Panc1 (cell line): ENCODE measurements at regions not wholly inside any gene's neighbourhood (a gene's known extent, or its start where the extent isn't known, plus 50 kb on each side); places are given as distances from the start of the nearest gene placed in this dataset.

ENCODE experiments used
- POLR2AphosphoS5 ChIP-seq: IDR thresholded peaks from 2 replicates; pipeline ENCODE4 v1.6.1; 2012; ENCODE audit warnings: mild to moderate bottlenecking, low read depth, low read length, moderate library complexity
- SIN3A ChIP-seq: IDR thresholded peaks from 2 replicates; pipeline ENCODE4 v1.6.1; 2012; ENCODE audit warnings: low read depth, mild to moderate bottlenecking, low read length, moderate library complexity, borderline replicate concordance; ENCODE audit not compliant: insufficient read depth
- TF ChIP-seq, protein P1 (sequence below): fragments of 450-650 bp; IDR thresholded peaks from 2 replicates; pipeline ENCODE4 v1.5.1; 2017; ENCODE audit warnings: mild to moderate bottlenecking
- TF ChIP-seq, protein P2 (sequence below), 2 experiments: IDR thresholded peaks; 2 replicates each; pipeline ENCODE4 v1.6.1; 2011 to 2012; ENCODE audit warnings: low read depth in 2 of 2, control low read depth in 1 of 2, low read length in 1 of 2, mild to moderate bottlenecking in 1 of 2, moderate library complexity in 1 of 2; ENCODE audit not compliant: insufficient read depth in 1 of 2

DNA sequence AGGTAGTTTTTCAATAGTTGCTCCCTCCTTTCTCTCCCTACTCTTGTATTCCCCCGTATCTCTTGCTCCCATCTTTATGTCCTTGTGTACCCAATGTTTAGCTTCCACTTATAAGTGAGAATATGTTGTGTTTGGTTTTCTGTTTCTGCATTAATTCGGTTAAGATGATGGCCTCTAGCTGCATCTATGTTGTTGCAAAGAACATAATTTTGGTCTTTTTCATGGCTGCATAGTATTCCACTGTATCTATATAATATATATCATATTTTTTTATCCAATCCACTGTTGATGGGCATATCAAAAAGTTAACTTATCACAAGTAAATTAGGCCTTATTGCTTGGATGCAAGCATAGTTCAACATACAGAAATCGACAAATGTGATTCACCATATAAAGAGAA lies 594.0 kb downstream of the TYW1 start:
- TF ChIP-seq, protein P1, sequence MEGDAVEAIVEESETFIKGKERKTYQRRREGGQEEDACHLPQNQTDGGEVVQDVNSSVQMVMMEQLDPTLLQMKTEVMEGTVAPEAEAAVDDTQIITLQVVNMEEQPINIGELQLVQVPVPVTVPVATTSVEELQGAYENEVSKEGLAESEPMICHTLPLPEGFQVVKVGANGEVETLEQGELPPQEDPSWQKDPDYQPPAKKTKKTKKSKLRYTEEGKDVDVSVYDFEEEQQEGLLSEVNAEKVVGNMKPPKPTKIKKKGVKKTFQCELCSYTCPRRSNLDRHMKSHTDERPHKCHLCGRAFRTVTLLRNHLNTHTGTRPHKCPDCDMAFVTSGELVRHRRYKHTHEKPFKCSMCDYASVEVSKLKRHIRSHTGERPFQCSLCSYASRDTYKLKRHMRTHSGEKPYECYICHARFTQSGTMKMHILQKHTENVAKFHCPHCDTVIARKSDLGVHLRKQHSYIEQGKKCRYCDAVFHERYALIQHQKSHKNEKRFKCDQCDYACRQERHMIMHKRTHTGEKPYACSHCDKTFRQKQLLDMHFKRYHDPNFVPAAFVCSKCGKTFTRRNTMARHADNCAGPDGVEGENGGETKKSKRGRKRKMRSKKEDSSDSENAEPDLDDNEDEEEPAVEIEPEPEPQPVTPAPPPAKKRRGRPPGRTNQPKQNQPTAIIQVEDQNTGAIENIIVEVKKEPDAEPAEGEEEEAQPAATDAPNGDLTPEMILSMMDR = no peak
- TF ChIP-seq, protein P2, sequence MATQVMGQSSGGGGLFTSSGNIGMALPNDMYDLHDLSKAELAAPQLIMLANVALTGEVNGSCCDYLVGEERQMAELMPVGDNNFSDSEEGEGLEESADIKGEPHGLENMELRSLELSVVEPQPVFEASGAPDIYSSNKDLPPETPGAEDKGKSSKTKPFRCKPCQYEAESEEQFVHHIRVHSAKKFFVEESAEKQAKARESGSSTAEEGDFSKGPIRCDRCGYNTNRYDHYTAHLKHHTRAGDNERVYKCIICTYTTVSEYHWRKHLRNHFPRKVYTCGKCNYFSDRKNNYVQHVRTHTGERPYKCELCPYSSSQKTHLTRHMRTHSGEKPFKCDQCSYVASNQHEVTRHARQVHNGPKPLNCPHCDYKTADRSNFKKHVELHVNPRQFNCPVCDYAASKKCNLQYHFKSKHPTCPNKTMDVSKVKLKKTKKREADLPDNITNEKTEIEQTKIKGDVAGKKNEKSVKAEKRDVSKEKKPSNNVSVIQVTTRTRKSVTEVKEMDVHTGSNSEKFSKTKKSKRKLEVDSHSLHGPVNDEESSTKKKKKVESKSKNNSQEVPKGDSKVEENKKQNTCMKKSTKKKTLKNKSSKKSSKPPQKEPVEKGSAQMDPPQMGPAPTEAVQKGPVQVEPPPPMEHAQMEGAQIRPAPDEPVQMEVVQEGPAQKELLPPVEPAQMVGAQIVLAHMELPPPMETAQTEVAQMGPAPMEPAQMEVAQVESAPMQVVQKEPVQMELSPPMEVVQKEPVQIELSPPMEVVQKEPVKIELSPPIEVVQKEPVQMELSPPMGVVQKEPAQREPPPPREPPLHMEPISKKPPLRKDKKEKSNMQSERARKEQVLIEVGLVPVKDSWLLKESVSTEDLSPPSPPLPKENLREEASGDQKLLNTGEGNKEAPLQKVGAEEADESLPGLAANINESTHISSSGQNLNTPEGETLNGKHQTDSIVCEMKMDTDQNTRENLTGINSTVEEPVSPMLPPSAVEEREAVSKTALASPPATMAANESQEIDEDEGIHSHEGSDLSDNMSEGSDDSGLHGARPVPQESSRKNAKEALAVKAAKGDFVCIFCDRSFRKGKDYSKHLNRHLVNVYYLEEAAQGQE (IDR thresholded peaks at IDR 0.05; ENCODE audit: insufficient read depth in 1 of 2, low read depth in 2 of 2, low read length in 1 of 2) = no peak
- no peak for TF ChIP-seq POLR2AphosphoS5
- no peak for TF ChIP-seq SIN3A
